ENCODE measurements at regions not wholly inside any gene's neighbourhood (a gene's known extent, or its start where the extent isn't known, plus 50 kb on each side); places are given as distances from the start of the nearest gene placed in this dataset.

DNA sequence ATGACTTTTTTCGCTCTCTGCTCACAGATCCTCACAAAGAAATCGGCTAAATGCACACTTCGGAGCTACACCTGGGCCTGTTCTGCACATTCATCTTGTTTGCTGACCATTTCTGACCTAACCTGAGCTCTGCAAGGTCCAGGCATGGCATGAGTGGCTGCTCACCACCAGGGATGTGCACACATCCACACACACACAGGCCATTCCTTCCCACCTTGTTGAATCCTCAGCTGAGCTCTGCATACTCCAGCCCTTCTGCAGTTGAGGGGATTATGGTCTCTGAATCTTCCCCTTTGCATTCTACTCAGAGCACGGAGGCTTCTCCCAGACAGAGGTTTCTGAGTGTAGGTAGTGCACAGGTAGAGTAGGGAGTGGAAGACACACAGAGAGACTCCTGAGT, 411.9 kb upstream of the B3GAT1 start:
- no peaks in the 10 kb centered on the region for H3K9me3 ChIP-seq
- H3K4me1 ChIP-seq = no peaks in the 10 kb centered on the region
- intact Hi-C loops (cut with DNase I) = no loop called here
- DNase-seq (ENCODE audit: extremely low spot score in 2 of 2) = no peak
- H3K27ac ChIP-seq = no peak overlapping the region
- TF ChIP-seq, protein P1, sequence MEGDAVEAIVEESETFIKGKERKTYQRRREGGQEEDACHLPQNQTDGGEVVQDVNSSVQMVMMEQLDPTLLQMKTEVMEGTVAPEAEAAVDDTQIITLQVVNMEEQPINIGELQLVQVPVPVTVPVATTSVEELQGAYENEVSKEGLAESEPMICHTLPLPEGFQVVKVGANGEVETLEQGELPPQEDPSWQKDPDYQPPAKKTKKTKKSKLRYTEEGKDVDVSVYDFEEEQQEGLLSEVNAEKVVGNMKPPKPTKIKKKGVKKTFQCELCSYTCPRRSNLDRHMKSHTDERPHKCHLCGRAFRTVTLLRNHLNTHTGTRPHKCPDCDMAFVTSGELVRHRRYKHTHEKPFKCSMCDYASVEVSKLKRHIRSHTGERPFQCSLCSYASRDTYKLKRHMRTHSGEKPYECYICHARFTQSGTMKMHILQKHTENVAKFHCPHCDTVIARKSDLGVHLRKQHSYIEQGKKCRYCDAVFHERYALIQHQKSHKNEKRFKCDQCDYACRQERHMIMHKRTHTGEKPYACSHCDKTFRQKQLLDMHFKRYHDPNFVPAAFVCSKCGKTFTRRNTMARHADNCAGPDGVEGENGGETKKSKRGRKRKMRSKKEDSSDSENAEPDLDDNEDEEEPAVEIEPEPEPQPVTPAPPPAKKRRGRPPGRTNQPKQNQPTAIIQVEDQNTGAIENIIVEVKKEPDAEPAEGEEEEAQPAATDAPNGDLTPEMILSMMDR (IDR thresholded peaks at IDR 0.05) = no peak
- no peak for TF ChIP-seq POLR2AphosphoS5 (IDR thresholded peaks at IDR 0.05; ENCODE audit: insufficient read depth in 1 of 2, low read depth in 1 of 2)
- TF ChIP-seq POLR2A (IDR thresholded peaks at IDR 0.05) = no peak
- H3K4me3 ChIP-seq = no peak overlapping the region
- no peaks in the 10 kb centered on the region for H3K27me3 ChIP-seq
- no peaks in the 10 kb centered on the region for H3K36me3 ChIP-seq

DNA sequence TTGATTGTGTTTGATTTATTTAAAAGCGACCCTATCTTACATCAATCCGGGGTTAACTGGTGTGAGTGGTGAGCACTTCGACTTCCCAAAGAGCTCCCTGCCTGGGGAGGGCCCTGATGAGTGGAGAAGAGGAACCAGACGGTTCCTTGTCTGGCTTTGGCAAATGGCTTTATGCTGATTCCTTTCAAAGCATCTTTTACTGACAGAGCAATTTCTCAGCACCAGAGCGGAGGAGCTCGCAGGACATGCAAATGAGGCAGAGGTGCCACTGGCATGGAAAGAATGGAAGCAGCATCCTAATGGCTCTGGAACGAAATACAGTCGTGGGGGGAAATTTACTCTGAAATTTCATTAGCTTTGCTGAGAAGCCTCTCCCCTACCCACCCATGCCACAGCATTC, 410.9 kb upstream of the B3GAT1 start:
- intact Hi-C loops (cut with DNase I) = no loop called here
- TF ChIP-seq POLR2A (IDR thresholded peaks at IDR 0.05) = no peak
- TF ChIP-seq, protein P1 (IDR thresholded peaks at IDR 0.05) = no peak
- TF ChIP-seq POLR2AphosphoS5 (IDR thresholded peaks at IDR 0.05; ENCODE audit: insufficient read depth in 1 of 2, low read depth in 1 of 2) = no peak
- no peak for DNase-seq (ENCODE audit: extremely low spot score in 2 of 2)
- no peaks in the 10 kb centered on the region for H3K4me1 ChIP-seq
- H3K27ac ChIP-seq = no peak overlapping the region
- no peaks in the 10 kb centered on the region for H3K27me3 ChIP-seq
- no peaks in the 10 kb centered on the region for H3K9me3 ChIP-seq
- no peaks in the 10 kb centered on the region for H3K36me3 ChIP-seq
- H3K4me3 ChIP-seq = no peak overlapping the region

DNA sequence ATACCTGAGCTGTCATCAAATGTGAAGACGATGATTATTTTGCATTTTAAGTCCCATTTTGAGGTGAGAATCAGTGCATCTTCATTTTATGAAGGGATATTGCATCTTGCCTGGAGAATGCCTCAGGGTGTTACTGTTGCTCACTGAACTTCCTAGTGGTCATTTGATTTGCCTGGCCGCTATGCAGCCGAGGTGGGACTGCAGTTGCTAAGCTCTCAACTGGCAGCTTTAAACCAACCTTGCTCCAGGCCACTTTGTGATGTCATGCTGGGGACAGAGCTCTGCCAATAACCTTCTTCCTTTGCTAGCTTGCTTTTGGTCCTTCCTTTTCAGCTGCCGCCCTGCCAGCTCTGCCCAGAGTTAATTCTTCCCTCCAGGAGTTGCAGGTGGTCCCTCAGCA, 409.4 kb upstream of the B3GAT1 start:
- no peak for DNase-seq (ENCODE audit: extremely low spot score in 2 of 2)
- Histone ChIP-seq H3K27me3 (no peaks in the 10 kb centered on the region), H3K9me3 (no peaks in the 10 kb centered on the region), H3K4me3 (no peak overlapping the region), H3K36me3 (no peaks in the 10 kb centered on the region), H3K4me1 (no peaks in the 10 kb centered on the region), H3K27ac (no peak overlapping the region)
- intact Hi-C loops (cut with DNase I) = no loop called here
- TF ChIP-seq POLR2AphosphoS5 (IDR thresholded peaks at IDR 0.05; ENCODE audit: insufficient read depth in 1 of 2, low read depth in 1 of 2) = no peak
- no peak for TF ChIP-seq POLR2A (IDR thresholded peaks at IDR 0.05)
- TF ChIP-seq, protein P1 (IDR thresholded peaks at IDR 0.05) = no peak

DNA sequence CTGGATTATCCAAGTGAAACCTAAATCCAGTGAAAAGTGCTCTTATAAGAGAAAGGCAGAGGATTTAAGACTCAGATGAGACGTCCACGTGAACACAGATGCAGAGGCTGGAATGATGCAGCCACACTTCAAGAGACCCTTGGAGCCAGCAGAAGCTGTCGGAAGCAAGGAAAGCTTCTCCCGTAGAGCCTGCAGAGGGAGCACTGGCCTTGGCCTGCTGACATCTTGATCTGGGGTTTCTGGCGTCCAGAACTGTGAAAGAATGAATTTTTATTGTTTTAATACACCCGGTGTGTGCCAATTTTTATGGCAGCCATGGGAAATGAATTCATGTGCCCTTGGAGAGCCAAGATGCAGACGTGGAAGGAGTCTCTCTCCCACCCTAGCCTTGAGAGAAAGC, 407.0 kb upstream of the B3GAT1 start:
- no peaks in the 10 kb centered on the region for H3K9me3 ChIP-seq
- H3K4me1 ChIP-seq = no peaks in the 10 kb centered on the region
- H3K36me3 ChIP-seq = no peaks in the 10 kb centered on the region
- H3K4me3 ChIP-seq = no peak overlapping the region
- intact Hi-C loops (cut with DNase I) = no loop called here
- no peak overlapping the region for H3K27ac ChIP-seq
- no peak for DNase-seq (ENCODE audit: extremely low spot score in 2 of 2)
- no peak for TF ChIP-seq POLR2AphosphoS5 (IDR thresholded peaks at IDR 0.05; ENCODE audit: insufficient read depth in 1 of 2, low read depth in 1 of 2)
- H3K27me3 ChIP-seq = no peaks in the 10 kb centered on the region

DNA sequence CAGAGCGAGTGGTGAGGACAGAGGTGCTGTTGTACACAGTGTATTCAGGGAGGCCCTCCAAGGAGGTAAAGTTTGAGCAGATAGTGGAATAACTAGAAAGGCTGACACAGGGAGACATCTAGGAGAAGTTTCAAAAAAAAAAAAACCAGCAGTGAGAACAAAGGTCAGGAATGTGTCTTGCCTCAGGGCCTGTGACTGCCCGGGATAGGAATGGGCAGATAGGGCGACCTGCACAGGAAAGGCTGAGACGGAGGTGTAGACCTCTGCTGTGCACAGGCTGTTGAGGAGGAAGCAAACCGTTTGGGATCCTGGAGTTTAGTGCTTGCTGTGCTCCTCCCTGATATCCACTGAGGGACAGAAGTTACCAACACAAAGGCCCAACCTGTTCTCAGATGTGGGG, 406.5 kb upstream of the B3GAT1 start:
- DNase-seq (ENCODE audit: extremely low spot score in 2 of 2) = no peak
- Histone ChIP-seq H3K4me1 (no peaks in the 10 kb centered on the region), H3K36me3 (no peaks in the 10 kb centered on the region), H3K4me3 (no peak overlapping the region), H3K27ac (no peak overlapping the region), H3K9me3 (no peaks in the 10 kb centered on the region), H3K27me3 (no peaks in the 10 kb centered on the region)
- intact Hi-C loops (cut with DNase I) = no loop called here
- TF ChIP-seq POLR2A (IDR thresholded peaks at IDR 0.05) = no peak
- TF ChIP-seq POLR2AphosphoS5 (IDR thresholded peaks at IDR 0.05; ENCODE audit: insufficient read depth in 1 of 2, low read depth in 1 of 2) = no peak

DNA sequence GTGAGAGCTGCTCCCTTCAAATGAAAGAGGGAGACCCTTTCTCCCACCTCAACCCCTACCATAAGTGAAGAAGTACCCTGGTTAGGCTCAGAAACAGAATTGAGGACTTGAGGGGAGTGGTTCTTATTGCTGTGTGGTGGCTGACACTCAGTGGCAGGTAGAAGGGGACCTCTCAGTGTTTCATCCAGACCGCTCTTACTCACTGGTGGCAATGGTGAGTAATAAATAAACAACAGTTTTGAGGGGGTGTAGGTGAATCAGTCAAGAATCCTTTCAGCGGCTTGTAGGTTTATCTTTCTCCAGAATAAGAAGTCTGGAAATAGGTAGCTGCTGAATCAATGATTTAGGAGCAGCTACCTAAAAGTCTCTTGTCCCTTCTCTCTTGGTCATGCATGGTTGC, 403.4 kb upstream of the B3GAT1 start:
- DNase-seq (ENCODE audit: extremely low spot score in 2 of 2) = no peak
- Histone ChIP-seq H3K4me3 (no peak overlapping the region), H3K9me3 (no peaks in the 10 kb centered on the region), H3K4me1 (no peaks in the 10 kb centered on the region), H3K27ac (no peak overlapping the region), H3K27me3 (no peaks in the 10 kb centered on the region), H3K36me3 (no peaks in the 10 kb centered on the region)
- no peak for TF ChIP-seq POLR2A (IDR thresholded peaks at IDR 0.05)
- TF ChIP-seq, protein P1 (IDR thresholded peaks at IDR 0.05) = no peak
- no peak for TF ChIP-seq POLR2AphosphoS5 (IDR thresholded peaks at IDR 0.05; ENCODE audit: insufficient read depth in 1 of 2, low read depth in 1 of 2)
- intact Hi-C loops (cut with DNase I) = no loop called here
